Lower leg skin (tissue), 3 donors: ENCODE measurements at regions not wholly inside any gene's neighbourhood (a gene's known extent, or its start where the extent isn't known, plus 50 kb on each side); places are given as distances from the start of the nearest gene placed in this dataset.

ENCODE experiments used
- CTCF ChIP-seq, 3 donors: fragments of 450-650 bp; IDR thresholded peaks; one replicate each; pipeline ENCODE4 v1.5.1; 2016; ENCODE audit warnings: antibody characterized with exemption in 3 of 3, mild to moderate bottlenecking in 3 of 3, moderate library complexity in 2 of 3
- POLR2A ChIP-seq, 2 donors: fragments of 450-650 bp; IDR thresholded peaks; one replicate each; pipeline ENCODE4 v1.6.1; 2016 to 2017; ENCODE audit warnings: antibody characterized with exemption in 2 of 2, mild to moderate bottlenecking in 1 of 2, moderate library complexity in 1 of 2

GRCh38 chr13:66224663-66225062 is 1005.5 kb downstream of the PCDH9 start:
- TF ChIP-seq CTCF (IDR thresholded peaks at IDR 0.05) = no peak
- TF ChIP-seq POLR2A (IDR thresholded peaks at IDR 0.05) = no peak
